HCT116 (cell line): ENCODE measurements at regions not wholly inside any gene's neighbourhood (a gene's known extent, or its start where the extent isn't known, plus 50 kb on each side); places are given as distances from the start of the nearest gene placed in this dataset.

Experiments used
- ATAC-seq: fragments of 200-7000 bp; cut with Tn5 transposase; 2 replicates; pipeline ENCODE4 v1.9.1; 2020; ENCODE audit warnings: mild to moderate bottlenecking, moderate library complexity
- BruUV-seq: library from RNA; stranded (reverse); fragments of 400-500 nt; replicated peaks from 2 replicates; lab custom pipeline; 2021; lab: Mats Ljungman, UMichigan
- CTCF ChIA-PET: fragments of 300-600 bp; sonication (Branson Sonifier 250); formaldehyde crosslinking; loops from one replicate; lab custom pipeline; 2021; ENCODE audit warnings: antibody characterized with exemption; lab: Charles Lee
- POLR2A ChIA-PET: fragments of 300-600, 350-600 bp; sonication (Branson Sonifier 250); formaldehyde crosslinking; loops from one replicate; lab custom pipeline; 2021; ENCODE audit warnings: antibody characterized with exemption; lab: Charles Lee
- RAD21 ChIA-PET, 2 experiments: fragments of 300-600 bp; sonication (Branson Sonifier 250); formaldehyde crosslinking; loops; one replicate each; lab custom pipeline; 2023; ENCODE audit warnings: low total read pairs in 2 of 2; ENCODE audit not compliant: uncharacterized antibody in 2 of 2, unreplicated experiment in 2 of 2, low non-redundant PET in 1 of 2; lab: Charles Lee
- DNase-seq: peaks from one replicate; pipeline ENCODE4 v3.0.0-alpha.2; 2010; ENCODE audit warnings: low read depth, low spot score
- H2AFZ ChIP-seq: fragments of 200-600 bp; shearing (Covaris generic), sonication (generic); 2 replicates; pipeline ENCODE4 v1.6.1; 2017; ENCODE audit warnings: low read depth, mixed run types, mixed read lengths, antibody characterized with exemption, low read length; ENCODE audit not compliant: poor library complexity, severe bottlenecking
- H3K27ac ChIP-seq: 2 replicates; pipeline ENCODE4 v1.5.1; 2012; ENCODE audit warnings: low read depth, low read length
- H3K27me3 ChIP-seq: fragments of 200-600 bp; sonication (generic); 2 replicates; pipeline ENCODE4 v1.6.1; 2016; ENCODE audit warnings: mixed run types, low read length, mixed read lengths; ENCODE audit not compliant: insufficient read depth
- H3K36me3 ChIP-seq, 2 experiments: fragments of 200-500 bp in 1 of 2; fragments of 200-600 bp in 1 of 2; sonication (Bioruptor generic) in 1 of 2; sonication (generic) in 1 of 2; 2 replicates each; pipeline versions ENCODE4 v1.5.1 to v1.6.1; 2014 to 2016; ENCODE audit warnings: low read length in 2 of 2, inconsistent platforms in 1 of 2, mixed read lengths in 1 of 2, mixed run types in 1 of 2; ENCODE audit not compliant: insufficient read depth in 2 of 2, control insufficient read depth in 1 of 2
- H3K4me1 ChIP-seq, 2 experiments: fragments of 200-600 bp in 1 of 2; sonication (generic) in 1 of 2; 2 replicates each; pipeline versions ENCODE4 v1.5.1 to v1.6.1; 2012 to 2017; ENCODE audit warnings: low read length in 2 of 2, inconsistent platforms in 1 of 2, mild to moderate bottlenecking in 1 of 2, mixed read lengths in 1 of 2, mixed run types in 1 of 2, moderate library complexity in 1 of 2; ENCODE audit not compliant: insufficient read depth in 2 of 2, control insufficient read depth in 1 of 2
- H3K4me2 ChIP-seq: fragments of 200-600 bp; sonication (generic); 2 replicates; pipeline ENCODE4 v1.6.1; 2017; ENCODE audit warnings: mixed run types, low read length, mixed read lengths
- H3K4me3 ChIP-seq, 2 experiments: fragments of 200-600 bp in 1 of 2; sonication (generic) in 1 of 2; replicated peaks in 1 of 2; 2 replicates each; pipeline ENCODE4 v1.5.1; 2011 to 2016; ENCODE audit warnings: low read length in 2 of 2, control low read depth in 1 of 2, low read depth in 1 of 2, mild to moderate bottlenecking in 1 of 2, mixed read lengths in 1 of 2, mixed run types in 1 of 2
- H3K79me2 ChIP-seq: fragments of 200-600 bp; sonication (generic); 2 replicates; pipeline ENCODE4 v1.6.1; 2017; ENCODE audit warnings: mild to moderate bottlenecking, mixed run types, low read length, moderate library complexity, mixed read lengths; ENCODE audit not compliant: insufficient read depth
- H3K9ac ChIP-seq: fragments of 200-600 bp; sonication (generic); 2 replicates; pipeline ENCODE4 v1.6.1; 2016; ENCODE audit warnings: low read length, mixed read lengths
- H3K9me2 ChIP-seq: fragments of 200-600 bp; sonication (generic), shearing (Covaris generic); 2 replicates; pipeline ENCODE4 v1.6.1; 2017; ENCODE audit warnings: mixed run types, mild to moderate bottlenecking, moderate library complexity; ENCODE audit not compliant: insufficient read depth
- H3K9me3 ChIP-seq, 2 experiments: fragments of 200-500 bp in 1 of 2; fragments of 200-600 bp in 1 of 2; sonication (Bioruptor generic) in 1 of 2; sonication (generic) in 1 of 2; 2 replicates each; pipeline ENCODE4 v1.6.1; 2014 to 2017; ENCODE audit warnings: low read length in 2 of 2, mixed read lengths in 2 of 2, inconsistent platforms in 1 of 2, low read depth in 1 of 2, mild to moderate bottlenecking in 1 of 2, mixed run types in 1 of 2, moderate library complexity in 1 of 2; ENCODE audit not compliant: control insufficient read depth in 1 of 2, insufficient read depth in 1 of 2
- H4K20me1 ChIP-seq: fragments of 200-600 bp; sonication (generic), shearing (Covaris generic); 2 replicates; pipeline ENCODE4 v1.6.1; 2017; ENCODE audit warnings: mixed run types, mild to moderate bottlenecking, moderate library complexity; ENCODE audit not compliant: insufficient read depth
- CEBPB ChIP-seq: IDR thresholded peaks from 2 replicates; pipeline ENCODE4 v1.6.1; 2012; ENCODE audit warnings: low read depth
- CTCF ChIP-seq, 3 experiments: fragments of 200-600 bp in 1 of 3; sonication (generic) in 1 of 3; IDR thresholded peaks in 2 of 3; conservative IDR thresholded peaks in 1 of 3; 2 replicates each; pipeline ENCODE4 v1.5.1; 2012 to 2017; ENCODE audit warnings: low read depth in 2 of 3, low read length in 2 of 3, antibody characterized with exemption in 1 of 3, borderline replicate concordance in 1 of 3, control low read depth in 1 of 3, mild to moderate bottlenecking in 1 of 3, mixed read lengths in 1 of 3, mixed run types in 1 of 3, moderate library complexity in 1 of 3; ENCODE audit not compliant: insufficient read depth in 1 of 3
- ELF1 ChIP-seq: IDR thresholded peaks from 2 replicates; pipeline ENCODE4 v1.6.1; 2012; ENCODE audit warnings: low read depth, borderline replicate concordance
- FOSL1 ChIP-seq: IDR thresholded peaks from 2 replicates; pipeline ENCODE4 v1.6.1; 2012; ENCODE audit warnings: low read depth
- POLR2A ChIP-seq: IDR thresholded peaks from 2 replicates; pipeline ENCODE4 v1.7.0; 2011; ENCODE audit warnings: borderline replicate concordance; ENCODE audit not compliant: insufficient read depth, insufficient read length; ENCODE audit errors: extremely low read depth
- POLR2AphosphoS5 ChIP-seq: IDR thresholded peaks from 2 replicates; pipeline ENCODE4 v1.6.1; 2011; ENCODE audit warnings: mild to moderate bottlenecking, low read depth, low read length, moderate library complexity
- SRF ChIP-seq: IDR thresholded peaks from 2 replicates; pipeline ENCODE4 v1.6.1; 2012; ENCODE audit warnings: low read depth
- TCF7L2 ChIP-seq: IDR thresholded peaks from 2 replicates; pipeline ENCODE4 v1.7.0; 2011; ENCODE audit warnings: borderline replicate concordance, inconsistent platforms; ENCODE audit not compliant: insufficient read depth, insufficient read length; ENCODE audit errors: extremely low read depth
- ZNF274 ChIP-seq: fragments of 200-500 bp; sonication (Bioruptor generic); IDR thresholded peaks from 2 replicates; pipeline ENCODE4 v1.6.1; 2014; ENCODE audit warnings: mild to moderate bottlenecking, low read depth, low read length, inconsistent platforms
- intact Hi-C: fragments of 100-400 bp; cut with micrococcal nuclease; formaldehyde crosslinking; loops from 2 replicates; pipeline ENCODE4 v1.10.0; 2022
- TF ChIP-seq, protein P1 (sequence below): IDR thresholded peaks from 2 replicates; pipeline ENCODE4 v1.6.1; 2012; ENCODE audit warnings: low read depth

DNA sequence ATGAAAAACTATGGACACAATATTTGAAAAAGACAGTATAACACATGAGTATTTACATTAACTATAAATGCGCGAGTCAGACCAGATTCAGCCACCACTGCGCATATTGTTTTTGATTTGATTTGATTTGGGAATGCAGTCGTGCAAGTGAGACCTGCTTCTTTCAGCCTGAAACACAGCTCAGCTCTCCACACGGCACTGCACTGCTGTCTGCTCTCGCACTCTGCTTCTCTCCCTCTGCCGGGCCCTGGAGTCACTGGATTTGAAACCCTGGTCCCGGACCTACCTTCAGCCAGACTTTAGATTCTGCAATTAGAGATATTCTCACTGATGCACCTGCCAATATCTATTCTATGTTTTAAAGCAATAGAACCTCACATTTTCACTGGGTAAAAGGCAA lies 143.9 kb upstream of the TMEM132C start:
- Histone ChIP-seq H2AFZ (no peak overlapping the region), H3K36me3 (no peaks in the 10 kb centered on the region; a peak in 1 of 4 replicates), H4K20me1 (no peaks in the 10 kb centered on the region), H3K4me2 (no peak overlapping the region), H3K9me3 (peaks cover 16 to 34% of the 10 kb centered on the region in 2 experiments; a peak in 2 of 4 replicates), H3K27ac (no peak overlapping the region), H3K9me2 (no peaks in the 10 kb centered on the region), H3K4me3 (no peak overlapping the region), H3K79me2 (no peaks in the 10 kb centered on the region), H3K4me1 (no peaks in the 10 kb centered on the region), H3K9ac (no peak overlapping the region), H3K27me3 (no peaks in the 10 kb centered on the region)
- no TSS peak for BruUV-seq
- ChIA-PET RAD21 (no interaction called here), CTCF (interaction anchor here (0.6 kb wide), 1 partner anchor 1888 kb away, joined by 3 read pairs; no protein-coding TSS in a partner anchor), POLR2A (no interaction called here)
- DNase-seq, result no peak
- TF ChIP-seq POLR2AphosphoS5 (no peak), FOSL1 (no peak), TCF7L2 (no peak), ZNF274 (no peak), POLR2A (no peak), CEBPB (no peak), CTCF (IDR thresholded peaks at IDR 0.05 in 2 of 3, conservative IDR thresholded peaks at IDR 0.05 in 1 of 3; ENCODE audit: borderline replicate concordance in 1 of 3, insufficient read depth in 1 of 3, low read depth in 2 of 3, low read length in 2 of 3) (no peak), SRF (no peak), ELF1 (no peak)
- TF ChIP-seq, protein P1, sequence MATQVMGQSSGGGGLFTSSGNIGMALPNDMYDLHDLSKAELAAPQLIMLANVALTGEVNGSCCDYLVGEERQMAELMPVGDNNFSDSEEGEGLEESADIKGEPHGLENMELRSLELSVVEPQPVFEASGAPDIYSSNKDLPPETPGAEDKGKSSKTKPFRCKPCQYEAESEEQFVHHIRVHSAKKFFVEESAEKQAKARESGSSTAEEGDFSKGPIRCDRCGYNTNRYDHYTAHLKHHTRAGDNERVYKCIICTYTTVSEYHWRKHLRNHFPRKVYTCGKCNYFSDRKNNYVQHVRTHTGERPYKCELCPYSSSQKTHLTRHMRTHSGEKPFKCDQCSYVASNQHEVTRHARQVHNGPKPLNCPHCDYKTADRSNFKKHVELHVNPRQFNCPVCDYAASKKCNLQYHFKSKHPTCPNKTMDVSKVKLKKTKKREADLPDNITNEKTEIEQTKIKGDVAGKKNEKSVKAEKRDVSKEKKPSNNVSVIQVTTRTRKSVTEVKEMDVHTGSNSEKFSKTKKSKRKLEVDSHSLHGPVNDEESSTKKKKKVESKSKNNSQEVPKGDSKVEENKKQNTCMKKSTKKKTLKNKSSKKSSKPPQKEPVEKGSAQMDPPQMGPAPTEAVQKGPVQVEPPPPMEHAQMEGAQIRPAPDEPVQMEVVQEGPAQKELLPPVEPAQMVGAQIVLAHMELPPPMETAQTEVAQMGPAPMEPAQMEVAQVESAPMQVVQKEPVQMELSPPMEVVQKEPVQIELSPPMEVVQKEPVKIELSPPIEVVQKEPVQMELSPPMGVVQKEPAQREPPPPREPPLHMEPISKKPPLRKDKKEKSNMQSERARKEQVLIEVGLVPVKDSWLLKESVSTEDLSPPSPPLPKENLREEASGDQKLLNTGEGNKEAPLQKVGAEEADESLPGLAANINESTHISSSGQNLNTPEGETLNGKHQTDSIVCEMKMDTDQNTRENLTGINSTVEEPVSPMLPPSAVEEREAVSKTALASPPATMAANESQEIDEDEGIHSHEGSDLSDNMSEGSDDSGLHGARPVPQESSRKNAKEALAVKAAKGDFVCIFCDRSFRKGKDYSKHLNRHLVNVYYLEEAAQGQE, result no peak
- intact Hi-C loops, result no loop called here
- no peak for ATAC-seq
